HG02943 (cell line): ENCODE measurements at regions not wholly inside any gene's neighbourhood (a gene's known extent, or its start where the extent isn't known, plus 50 kb on each side); places are given as distances from the start of the nearest gene placed in this dataset.
"Not testable (repeated sequence)": the region's sequence is repeated elsewhere in the genome, so short reads cannot be mapped to it uniquely, and the experiment has no call there.

ENCODE experiments used
- ATAC-seq: cut with Tn5 transposase; IDR thresholded peaks from one replicate; pipeline ENCODE4 v1.9.1; 2021; ENCODE audit warnings: mild to moderate bottlenecking, low read depth, moderate library complexity; ENCODE audit not compliant: unreplicated experiment

- no peak for ATAC-seq
Observed at GRCh38 chrX:110966091-110966454, 129.9 kb upstream of the PAK3 start.

DNA sequence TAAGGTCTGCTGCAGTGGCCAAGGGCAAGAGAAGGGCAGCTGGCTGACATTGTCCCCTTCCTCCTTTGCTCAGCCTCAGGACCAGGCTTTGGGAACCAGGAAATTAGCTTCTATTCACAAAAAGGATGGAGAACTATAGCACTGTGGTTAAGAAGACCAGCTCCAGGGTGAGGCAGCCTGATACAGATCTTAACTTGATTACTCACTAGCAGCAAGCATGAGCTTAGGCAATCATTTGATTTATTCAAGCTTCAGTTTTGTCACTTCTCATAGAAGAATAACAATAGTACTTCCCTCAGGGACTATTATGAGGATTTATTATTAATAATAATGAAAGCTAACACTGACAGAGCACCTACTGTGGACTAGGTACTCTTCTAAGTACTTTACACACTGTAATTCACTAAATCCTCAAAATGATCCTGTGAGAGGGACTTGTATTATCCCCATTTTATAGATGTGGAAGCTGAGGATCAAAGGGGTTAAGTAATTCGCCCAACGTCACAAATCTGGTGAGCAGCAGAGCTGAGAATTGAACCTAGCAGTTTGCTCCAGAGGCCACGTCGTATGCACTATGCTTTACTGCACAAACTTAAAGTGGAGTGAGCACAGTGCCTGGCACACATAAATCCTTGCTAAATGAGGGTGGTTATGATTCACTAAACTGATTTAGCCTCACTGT lies 130.4 kb upstream of the PAK3 start:
- no peak for ATAC-seq

DNA sequence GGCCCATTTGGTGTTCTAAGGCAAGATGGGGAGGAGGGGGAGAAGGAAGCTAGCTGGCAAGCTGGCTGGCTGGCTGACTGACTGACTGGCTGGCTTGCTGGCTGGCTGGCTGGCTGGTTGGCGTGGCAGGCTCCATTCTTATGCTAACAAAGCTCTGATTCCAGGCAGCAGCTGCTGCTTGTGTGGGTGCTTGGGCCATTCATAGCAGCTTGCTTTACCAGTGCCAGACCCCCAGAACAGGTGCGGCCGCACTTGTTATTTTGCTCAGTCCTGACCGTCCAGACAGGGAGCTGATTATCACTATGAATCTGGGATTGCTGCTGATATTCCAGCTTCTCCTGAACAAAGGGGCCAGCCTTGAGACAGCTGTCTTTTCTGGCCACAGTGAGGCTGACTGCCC lies 131.2 kb upstream of the PAK3 start:
- ATAC-seq = no peak

GRCh38 chrX:110962451-110962850 lies 133.5 kb upstream of the PAK3 start:
- no peak for ATAC-seq

DNA sequence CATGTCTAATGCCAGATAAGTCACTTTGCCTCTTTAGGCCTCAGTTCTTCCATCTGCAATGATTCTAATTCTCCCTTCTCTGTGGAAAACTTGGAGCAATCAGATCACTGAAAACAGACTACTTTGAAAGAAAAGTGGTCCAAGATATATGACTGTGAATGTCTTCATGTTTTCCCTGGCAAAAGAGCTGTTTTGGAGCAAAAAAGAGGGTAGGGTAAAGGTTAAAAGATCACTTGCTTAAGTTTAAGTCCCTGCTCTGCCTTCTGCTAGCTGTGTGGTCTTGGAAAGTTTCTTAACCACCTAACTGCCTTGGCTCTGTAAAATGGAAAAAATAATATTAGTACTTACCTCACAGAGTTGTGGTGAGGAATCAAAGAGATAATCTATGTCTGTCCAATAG lies 140.3 kb upstream of the PAK3 start:
- no peak for ATAC-seq

DNA sequence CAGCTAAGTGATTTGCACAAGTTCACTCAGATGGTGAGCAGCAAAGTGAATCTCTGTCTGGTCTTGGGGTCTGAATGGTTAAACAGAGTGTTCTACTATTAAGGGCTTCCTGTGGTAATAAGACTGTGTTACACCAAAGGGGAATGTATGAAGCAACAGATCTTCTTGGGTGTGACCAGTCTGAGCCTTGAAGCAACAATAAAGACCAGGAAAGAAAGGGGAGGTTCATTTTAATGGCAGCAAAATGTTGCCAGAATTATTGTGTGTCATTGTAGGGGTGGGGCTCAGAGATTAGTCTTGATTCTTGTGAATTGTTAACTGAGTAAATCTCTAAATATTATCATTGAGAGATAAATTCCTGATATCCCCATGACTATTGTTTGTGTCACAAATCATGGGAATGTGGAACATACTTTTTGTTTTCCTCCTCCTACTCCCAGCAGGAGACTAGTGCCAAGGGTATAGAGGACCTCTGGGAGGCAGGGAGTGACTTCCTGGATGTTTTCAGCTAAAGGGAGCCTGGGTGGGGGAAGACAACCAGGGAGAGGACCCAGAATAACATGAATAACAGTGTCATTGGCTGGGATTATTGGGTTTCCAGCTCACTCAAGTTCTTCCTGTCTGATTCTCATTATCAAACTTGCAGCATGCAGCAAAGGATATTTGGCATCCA lies 141.4 kb upstream of the PAK3 start:
- no peak for ATAC-seq

GRCh38 chrX:110951472-110952269 lies 144.3 kb upstream of the PAK3 start:
- ATAC-seq = no peak

DNA sequence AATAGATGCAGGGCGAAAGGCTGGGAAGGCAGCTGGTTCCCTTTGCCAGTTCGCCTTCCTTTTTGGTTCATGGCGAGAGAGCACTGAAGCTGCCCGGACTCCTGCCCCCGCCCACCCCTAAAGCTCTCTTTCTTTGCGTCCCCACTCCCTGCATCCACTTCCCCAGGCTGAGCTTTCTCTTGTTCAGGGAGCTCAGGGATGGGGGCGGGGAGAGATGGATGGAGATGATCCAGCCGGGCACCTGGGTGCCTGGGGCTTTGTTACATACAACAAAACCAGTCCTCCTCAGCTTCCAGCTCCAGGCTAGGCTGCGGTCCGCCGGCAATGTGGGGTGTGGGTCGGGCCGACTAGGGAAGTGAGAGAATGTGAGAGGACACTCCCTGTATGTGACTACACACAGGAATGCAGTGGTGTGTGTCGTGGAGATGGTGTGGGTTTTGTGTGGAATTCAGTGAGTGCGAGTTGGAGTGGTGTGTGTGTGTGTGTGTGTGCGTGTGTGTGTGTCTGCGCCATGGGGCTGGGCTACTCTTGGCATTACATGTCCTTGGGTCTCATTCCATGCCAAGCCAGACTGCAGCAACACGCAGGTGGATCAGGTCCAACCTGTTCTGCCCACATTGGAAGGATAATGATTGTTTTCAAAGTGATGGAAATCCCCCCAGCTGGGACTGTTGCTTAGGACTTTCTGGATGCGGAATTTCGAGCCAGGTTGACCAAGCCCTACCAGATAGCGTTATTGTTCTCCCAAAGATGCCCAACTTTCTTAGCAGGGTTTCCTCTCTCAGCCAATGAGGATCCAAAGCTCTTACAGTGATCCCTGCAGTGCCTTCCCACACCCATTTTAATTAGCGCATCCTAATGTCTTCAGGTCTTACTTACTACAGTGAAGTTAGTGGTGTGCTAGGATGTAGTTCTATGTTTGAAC lies 149.4 kb upstream of the CHRDL1 start:
- ATAC-seq = no peak

- ATAC-seq = no peak
Observed at GRCh38 chrX:110944311-110944750, 148.7 kb upstream of the CHRDL1 start.

- no peak for ATAC-seq
Observed at GRCh38 chrX:110941906-110942305, 146.3 kb upstream of the CHRDL1 start.

- no peak for ATAC-seq
Observed at GRCh38 chrX:110938977-110939732, 143.5 kb upstream of the CHRDL1 start.

DNA sequence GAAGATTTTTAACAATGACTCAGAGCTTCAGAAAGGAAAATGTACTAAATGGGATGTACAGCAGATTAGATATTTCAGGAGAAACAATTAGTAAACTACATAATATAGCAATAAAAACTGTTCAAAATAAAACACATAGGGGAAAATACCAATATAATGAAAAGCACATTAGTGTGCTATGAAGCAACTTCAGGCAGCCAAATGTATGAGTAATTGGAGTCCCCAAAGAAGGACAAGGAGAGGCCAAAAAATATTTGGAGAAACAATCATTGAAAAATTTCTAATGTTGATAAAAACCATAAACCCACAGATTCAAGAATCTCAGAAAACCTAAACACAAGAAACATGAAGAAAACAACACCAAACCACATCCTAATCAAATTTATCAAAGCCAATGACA lies 129.3 kb upstream of the CHRDL1 start:
- no peak for ATAC-seq

DNA sequence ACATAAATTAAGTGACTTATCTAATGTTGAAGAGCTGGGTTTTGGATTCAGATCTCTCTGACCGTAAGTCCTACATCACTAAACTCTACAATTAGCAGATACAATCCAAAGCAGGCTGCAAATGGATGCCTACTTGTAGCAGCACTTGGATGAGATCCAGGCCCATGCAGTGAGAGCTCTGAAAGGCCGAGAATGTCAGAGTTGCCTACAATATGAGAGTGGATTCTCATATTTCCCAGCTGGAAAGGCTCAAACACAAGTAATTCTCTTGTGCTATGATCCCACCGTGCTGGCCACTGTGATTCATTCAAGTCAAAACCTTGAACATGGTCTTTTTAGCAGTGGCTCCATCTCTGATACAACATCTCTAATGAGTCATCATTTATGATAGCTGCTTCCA lies 125.4 kb upstream of the CHRDL1 start:
- no peak for ATAC-seq

DNA sequence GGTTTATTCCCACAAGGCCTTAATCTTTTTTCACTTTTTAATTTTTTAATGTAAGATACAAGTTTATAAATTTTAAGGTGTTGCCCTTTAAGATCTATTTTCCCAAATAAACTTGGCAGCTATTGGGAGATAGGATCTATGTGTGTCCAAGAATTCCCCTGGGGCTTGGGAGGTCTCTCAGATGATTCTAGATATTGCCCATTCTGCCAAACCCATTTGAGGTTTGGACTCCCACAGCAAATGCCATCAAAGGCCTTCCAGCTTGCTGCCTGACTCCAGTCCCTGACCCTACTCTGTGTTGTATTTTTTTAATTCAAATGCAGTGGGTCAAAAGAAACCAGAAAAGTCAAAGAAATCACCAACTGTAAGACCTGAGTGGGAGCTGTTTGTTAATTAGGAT lies 120.0 kb upstream of the CHRDL1 start:
- no peak for ATAC-seq

DNA sequence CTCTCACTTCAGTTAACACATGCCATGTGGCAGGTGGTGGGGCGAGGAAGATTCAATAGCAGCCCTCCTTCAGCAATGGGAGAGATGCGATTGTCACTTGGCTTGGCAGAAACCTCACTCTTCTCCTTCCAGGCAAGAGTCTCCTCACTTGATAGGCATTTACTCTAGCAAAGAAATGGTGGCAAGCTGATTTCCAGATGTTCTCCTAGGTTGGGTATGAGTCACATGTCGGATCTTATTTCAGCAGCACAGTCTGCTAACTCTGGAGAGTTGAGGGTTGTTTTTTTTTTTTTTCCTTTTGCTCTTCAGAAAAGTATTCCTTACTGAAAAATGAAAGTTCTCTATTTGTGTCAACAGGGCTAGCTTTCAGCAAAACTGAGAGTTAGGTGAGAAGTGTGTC lies 119.5 kb upstream of the CHRDL1 start:
- ATAC-seq = no peak

DNA sequence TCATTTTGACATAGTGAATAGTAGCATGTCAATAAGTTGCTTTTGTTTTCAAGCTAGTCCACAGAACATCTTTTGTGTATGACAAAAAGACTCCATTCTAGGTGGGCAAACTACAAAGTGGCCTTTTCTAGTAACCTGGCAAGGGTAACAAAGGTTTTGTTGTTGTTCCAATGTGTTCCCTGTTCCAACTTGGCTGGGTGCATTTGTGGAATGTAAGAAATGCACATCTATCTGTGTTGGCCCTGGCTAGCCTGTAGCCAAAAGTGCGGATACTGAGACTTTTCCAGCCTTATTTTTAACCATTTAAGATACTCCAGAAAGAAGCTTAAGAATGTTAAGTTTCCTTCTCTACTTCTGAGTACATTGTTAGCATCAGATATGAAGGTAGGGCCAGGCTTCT lies 118.7 kb upstream of the CHRDL1 start:
- no peak for ATAC-seq

DNA sequence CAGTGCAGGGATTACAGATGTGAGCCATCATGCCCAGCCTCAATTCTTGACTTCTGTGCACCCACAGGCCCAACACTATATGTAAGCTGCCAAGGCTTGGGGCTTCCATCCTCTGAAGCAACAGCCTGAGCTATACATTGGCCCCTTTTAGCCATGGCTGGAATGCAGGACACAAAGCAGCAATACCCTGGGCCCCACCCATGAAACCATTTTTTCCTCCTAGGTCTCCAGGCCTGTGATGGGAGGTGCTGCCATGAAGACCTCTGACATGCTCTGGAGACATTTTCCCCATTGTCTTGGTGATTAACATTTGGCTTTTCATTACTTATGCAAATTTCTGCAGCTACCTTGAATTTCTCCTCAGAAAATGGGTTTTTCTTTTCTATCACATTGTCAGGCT lies 109.1 kb upstream of the CHRDL1 start:
- not testable (repeated sequence) for ATAC-seq

DNA sequence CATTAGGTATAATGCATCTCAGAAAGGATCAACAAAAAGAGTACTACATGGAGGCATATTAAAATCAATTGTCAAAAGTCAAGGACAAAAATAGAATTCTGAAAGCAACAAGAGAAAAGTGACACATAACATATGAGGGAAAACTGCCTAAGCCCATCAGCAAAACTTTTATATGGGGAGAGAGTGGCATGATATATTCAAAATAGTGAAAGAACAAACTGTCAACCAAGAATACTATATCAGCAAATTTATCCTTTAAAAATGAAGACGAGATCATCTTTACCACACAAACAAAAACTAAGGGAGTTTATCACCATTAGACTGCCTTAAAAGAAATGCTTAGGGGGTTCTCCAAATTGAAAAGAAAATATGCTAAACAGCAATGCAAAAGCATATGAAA lies 86.4 kb upstream of the CHRDL1 start:
- no peak for ATAC-seq

DNA sequence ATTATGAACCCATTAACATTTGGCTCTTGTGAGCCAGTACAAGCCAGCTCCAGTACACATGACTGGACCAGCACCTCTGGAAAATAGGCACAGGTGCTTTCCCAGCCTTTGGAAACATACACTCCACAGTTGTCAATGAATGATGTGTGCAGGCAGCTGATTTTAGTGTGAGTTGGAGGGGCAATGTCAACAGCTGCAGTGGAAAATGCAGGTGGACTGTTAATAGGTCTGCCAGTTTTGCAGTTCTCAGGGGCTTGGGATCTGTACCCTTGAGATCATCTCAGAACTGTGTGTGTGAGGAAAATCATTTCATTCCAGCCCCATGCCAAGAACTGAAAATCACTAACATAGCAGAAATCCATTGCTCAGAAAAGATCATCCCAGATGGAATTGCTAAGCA lies 81.7 kb upstream of the CHRDL1 start:
- no peak for ATAC-seq

DNA sequence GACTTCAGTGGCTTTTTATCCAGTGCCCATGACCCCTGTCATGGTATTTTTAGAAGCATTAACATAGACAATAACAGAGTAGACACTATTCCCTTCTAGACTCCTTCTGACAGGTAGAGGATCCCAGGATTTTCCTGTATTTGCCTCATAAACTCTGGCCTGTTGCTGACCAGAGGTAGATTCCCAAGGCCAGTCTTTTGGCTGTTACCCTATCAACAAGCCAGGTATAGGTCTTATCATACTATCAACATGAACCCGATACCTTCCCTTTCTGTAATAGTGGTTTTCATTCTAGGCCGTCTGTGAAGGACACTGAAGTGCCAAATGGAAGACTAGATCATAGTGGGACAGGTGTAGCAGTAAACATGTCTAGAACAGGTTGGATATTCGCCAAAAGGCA lies 76.2 kb upstream of the CHRDL1 start:
- ATAC-seq = no peak
